IPS DF 6.9 (cell line): ENCODE measurements at regions not wholly inside any gene's neighbourhood (a gene's known extent, or its start where the extent isn't known, plus 50 kb on each side); places are given as distances from the start of the nearest gene placed in this dataset.
"Not testable (repeated sequence)": the region's sequence is repeated elsewhere in the genome, so short reads cannot be mapped to it uniquely, and the experiment has no call there.

Experiments
- DNase-seq: peaks from one replicate; pipeline ENCODE4 v3.0.0-alpha.2; 2013; ENCODE audit warnings: low read depth, low spot score
- H3K27ac ChIP-seq: one replicate; pipeline ENCODE4 v1.5.1; 2013; ENCODE audit warnings: low read length, control low read depth
- H3K27me3 ChIP-seq: 2 replicates; pipeline ENCODE4 v1.6.1; 2013; ENCODE audit warnings: mild to moderate bottlenecking, low read length; ENCODE audit not compliant: control insufficient read depth, insufficient read depth
- H3K36me3 ChIP-seq: 2 replicates; pipeline ENCODE4 v1.6.1; 2013; ENCODE audit warnings: low read length; ENCODE audit not compliant: control insufficient read depth, insufficient read depth
- H3K4me1 ChIP-seq: 2 replicates; pipeline ENCODE4 v1.6.1; 2013; ENCODE audit warnings: low read length; ENCODE audit not compliant: control insufficient read depth, insufficient read depth
- H3K4me3 ChIP-seq: 2 replicates; pipeline ENCODE4 v1.5.1; 2013; ENCODE audit warnings: mild to moderate bottlenecking, low read length
- H3K9me3 ChIP-seq: 2 replicates; pipeline ENCODE4 v1.6.1; 2013; ENCODE audit warnings: low read length, inconsistent platforms; ENCODE audit not compliant: control insufficient read depth, insufficient read depth
- WGBS: extraction: QIAGEN DNeasy Blood & Tissue Kit; methylation state at CpG from one replicate; pipeline ENCODE4 v1.1.7; 2013; ENCODE audit warnings: mixed read lengths, missing lambda C conversion rate; ENCODE audit not compliant: insufficient read length, insufficient coverage; 5-methylcytosine and 5-hydroxymethylcytosine counted together

- H3K9me3 ChIP-seq, DNase-seq, H3K27me3 ChIP-seq, H3K4me1 ChIP-seq, H3K27ac ChIP-seq, H3K4me3 ChIP-seq, H3K36me3 ChIP-seq: not testable (repeated sequence)
- WGBS, result no CpG with 5 or more reads among the region's 5 CpGs
Observed at GRCh38 chr13:86253497-86253896, 454.3 kb upstream of the SLITRK6 start.

- DNase-seq, result not testable (repeated sequence)
Observed at GRCh38 chr13:86255820-86256219, 456.6 kb upstream of the SLITRK6 start.

GRCh38 chr13:86269511-86269910, 470.3 kb upstream of the SLITRK6 start:
- no peak overlapping the region for H3K27ac ChIP-seq
- H3K9me3 ChIP-seq, result no peaks in the 10 kb centered on the region; the same call in 1 of the 2 replicates
- no peaks in the 10 kb centered on the region for H3K27me3 ChIP-seq
- DNase-seq, result no peak
- H3K36me3 ChIP-seq, result no peaks in the 10 kb centered on the region
- H3K4me1 ChIP-seq, result no peaks in the 10 kb centered on the region
- no peak overlapping the region for H3K4me3 ChIP-seq

More at GRCh38 chr13:86255820-86256219, 456.6 kb upstream of the SLITRK6 start:
- no CpG with 5 or more reads among the region's 2 CpGs for WGBS
- not testable (repeated sequence) for H3K27ac ChIP-seq, H3K27me3 ChIP-seq, H3K9me3 ChIP-seq, H3K36me3 ChIP-seq, H3K4me1 ChIP-seq, H3K4me3 ChIP-seq

- H3K27ac ChIP-seq, result no peak overlapping the region
- H3K36me3 ChIP-seq, result no peaks in the 10 kb centered on the region
- no CpG with 5 or more reads among the region's 2 CpGs for WGBS
Observed at GRCh38 chr13:86282442-86282841, 483.2 kb upstream of the SLITRK6 start.

GRCh38 chr13:86283031-86283430, 483.8 kb upstream of the SLITRK6 start:
- no peaks in the 10 kb centered on the region for H3K27me3 ChIP-seq
- H3K4me3 ChIP-seq, result no peak overlapping the region
- DNase-seq, result no peak
- H3K36me3 ChIP-seq, result no peaks in the 10 kb centered on the region
- no peak overlapping the region for H3K27ac ChIP-seq
- H3K4me1 ChIP-seq, result no peaks in the 10 kb centered on the region
- no peaks in the 10 kb centered on the region for H3K9me3 ChIP-seq
- WGBS, result no CpG with 5 or more reads among the region's 3 CpGs

More at GRCh38 chr13:86282442-86282841, 483.2 kb upstream of the SLITRK6 start:
- Histone ChIP-seq H3K9me3 (no peaks in the 10 kb centered on the region), H3K27me3 (no peaks in the 10 kb centered on the region), H3K4me3 (no peak overlapping the region), H3K4me1 (no peaks in the 10 kb centered on the region)
- DNase-seq, result no peak

GRCh38 chr13:86298725-86299124, 499.5 kb upstream of the SLITRK6 start:
- no CpG with 5 or more reads among the region's 3 CpGs for WGBS
- no peak for DNase-seq

GRCh38 chr13:86299128-86299527, 499.9 kb upstream of the SLITRK6 start:
- no peaks in the 10 kb centered on the region for H3K4me1 ChIP-seq
- H3K36me3 ChIP-seq, result no peaks in the 10 kb centered on the region
- DNase-seq, result no peak
- no peak overlapping the region for H3K4me3 ChIP-seq
- no peaks in the 10 kb centered on the region for H3K9me3 ChIP-seq
- H3K27ac ChIP-seq, result no peak overlapping the region
- no CpG with 5 or more reads among the region's 2 CpGs for WGBS
- no peaks in the 10 kb centered on the region for H3K27me3 ChIP-seq

More at GRCh38 chr13:86298725-86299124, 499.5 kb upstream of the SLITRK6 start:
- H3K27ac ChIP-seq, result no peak overlapping the region
- no peaks in the 10 kb centered on the region for H3K27me3 ChIP-seq
- no peak overlapping the region for H3K4me3 ChIP-seq
- H3K9me3 ChIP-seq, result no peaks in the 10 kb centered on the region
- H3K36me3 ChIP-seq, result no peaks in the 10 kb centered on the region
- H3K4me1 ChIP-seq, result no peaks in the 10 kb centered on the region

- no peak overlapping the region for H3K4me3 ChIP-seq
- no peaks in the 10 kb centered on the region for H3K36me3 ChIP-seq
- H3K4me1 ChIP-seq, result no peaks in the 10 kb centered on the region
- no peak overlapping the region for H3K27ac ChIP-seq
- no peaks in the 10 kb centered on the region for H3K9me3 ChIP-seq
- no peak for DNase-seq
- no peaks in the 10 kb centered on the region for H3K27me3 ChIP-seq
- WGBS, result no CpG with 5 or more reads among the region's 1 CpG
Observed at GRCh38 chr13:86309881-86310280, 510.7 kb upstream of the SLITRK6 start.

GRCh38 chr13:86313421-86313820, 514.2 kb upstream of the SLITRK6 start:
- Histone ChIP-seq H3K4me3 (no peak overlapping the region), H3K27me3 (no peaks in the 10 kb centered on the region), H3K27ac (no peak overlapping the region), H3K4me1 (no peaks in the 10 kb centered on the region), H3K9me3 (no peaks in the 10 kb centered on the region), H3K36me3 (no peaks in the 10 kb centered on the region)
- WGBS, result no CpG with 5 or more reads among the region's 1 CpG
- no peak for DNase-seq

- H3K9me3 ChIP-seq, result no peaks in the 10 kb centered on the region
- H3K27me3 ChIP-seq, result no peaks in the 10 kb centered on the region
- no CpG with 5 or more reads among the region's 3 CpGs for WGBS
- no peak overlapping the region for H3K27ac ChIP-seq
- H3K36me3 ChIP-seq, result no peaks in the 10 kb centered on the region
- no peak for DNase-seq
- no peak overlapping the region for H3K4me3 ChIP-seq
- no peaks in the 10 kb centered on the region for H3K4me1 ChIP-seq
Observed at GRCh38 chr13:86318450-86318849, 519.2 kb upstream of the SLITRK6 start.

- WGBS, result no CpG with 5 or more reads among the region's 3 CpGs
- Histone ChIP-seq H3K4me1 (no peaks in the 10 kb centered on the region), H3K27me3 (no peaks in the 10 kb centered on the region), H3K36me3 (no peaks in the 10 kb centered on the region), H3K27ac (no peak overlapping the region), H3K4me3 (no peak overlapping the region), H3K9me3 (no peaks in the 10 kb centered on the region)
- no peak for DNase-seq
Observed at GRCh38 chr13:86324191-86324590, 525.0 kb upstream of the SLITRK6 start.
